CD4-positive, alpha-beta T cell treated with Interleukin-17A for 1 hour (primary cell): ENCODE measurements at regions not wholly inside any gene's neighbourhood (a gene's known extent, or its start where the extent isn't known, plus 50 kb on each side); places are given as distances from the start of the nearest gene placed in this dataset.

Source experiments
- DNase-seq: peaks from one replicate; pipeline ENCODE4 v3.0.0-alpha.2; 2020

GRCh38 chr14:65252482-65253255 lies 150.4 kb upstream of the MAX start:
- DNase-seq = no peak

GRCh38 chr14:65255029-65255545 lies 152.8 kb upstream of the MAX start:
- no peak for DNase-seq

DNA sequence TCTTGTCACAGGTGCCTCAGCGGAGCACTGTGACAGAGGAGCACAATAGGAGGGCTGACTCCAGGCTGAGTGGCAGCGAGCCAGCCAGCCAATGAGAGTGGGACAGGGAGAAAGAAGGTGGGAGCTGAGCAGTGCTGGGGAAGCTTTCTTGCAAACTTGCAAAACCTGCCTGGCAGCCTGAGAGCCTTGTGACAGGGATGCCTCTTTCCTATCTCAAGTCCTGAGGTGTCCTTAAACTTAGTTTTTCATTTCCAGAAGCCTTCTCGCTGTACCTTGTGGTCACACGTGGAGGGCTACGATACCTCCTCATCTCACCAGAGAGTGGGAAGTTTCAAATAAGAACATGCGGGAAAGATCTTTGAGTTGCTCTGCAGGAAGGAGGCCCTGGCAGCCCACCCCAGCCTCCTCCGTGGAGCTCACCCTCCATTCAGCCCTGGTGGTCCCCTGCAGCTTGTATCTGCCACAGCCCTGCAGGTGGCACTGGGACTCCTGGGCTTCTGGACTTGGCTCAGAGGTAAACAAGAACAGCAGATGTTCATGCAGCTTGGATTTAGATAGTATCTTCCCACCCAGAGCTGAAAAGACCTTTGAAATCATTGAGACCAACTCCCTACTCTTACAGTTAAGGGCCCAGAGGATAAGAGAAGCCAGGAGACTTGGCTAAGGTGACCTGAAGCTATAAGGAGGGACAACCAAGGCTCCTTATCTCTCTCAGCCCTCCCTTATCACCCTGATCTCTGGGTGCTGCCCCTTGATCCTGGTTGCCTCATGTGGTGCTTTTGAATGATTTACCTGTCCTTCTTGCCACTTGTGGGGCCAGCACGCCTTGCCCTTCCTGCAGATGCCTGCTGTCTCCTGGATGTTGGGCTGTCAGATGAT lies 153.5 kb upstream of the MAX start:
- DNase-seq = no peak

DNA sequence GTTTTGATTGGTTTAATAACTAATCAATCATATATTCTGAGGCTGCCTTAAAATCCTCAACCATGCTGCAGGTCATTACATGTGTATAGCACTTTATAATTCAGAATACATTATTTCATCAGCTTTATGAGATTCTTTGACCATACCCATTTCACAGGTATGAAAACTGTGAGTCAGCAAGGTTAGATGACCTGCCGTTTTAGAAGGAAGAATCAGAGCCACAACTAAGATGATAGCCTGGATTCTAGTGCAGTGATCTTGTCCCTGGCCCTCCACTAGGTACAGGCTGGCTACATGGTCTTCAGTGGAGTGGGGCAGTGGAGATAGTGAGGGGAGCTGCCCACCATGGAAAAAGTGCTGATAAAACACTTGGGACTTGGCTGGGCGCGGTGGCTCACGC lies 154.4 kb upstream of the MAX start:
- DNase-seq = no peak

DNA sequence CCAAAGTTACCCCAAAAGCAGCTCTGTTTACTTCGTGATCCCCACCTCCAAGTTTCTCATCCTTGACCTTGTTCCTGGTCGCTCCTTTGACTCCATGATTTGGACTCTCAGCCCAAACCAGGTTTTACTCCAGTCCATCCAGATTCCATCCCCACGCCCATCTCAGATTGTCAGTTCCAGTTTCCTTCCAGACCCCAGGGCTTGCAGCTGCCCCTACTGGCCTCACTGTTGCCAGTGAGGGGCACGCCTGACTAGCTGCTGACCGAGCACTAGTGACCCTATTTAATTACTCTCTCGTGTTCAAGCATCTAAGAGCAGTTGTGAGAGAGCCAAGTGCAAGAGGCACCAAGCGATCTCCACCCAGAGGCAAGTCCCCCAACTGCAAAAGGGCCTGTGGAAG lies 155.1 kb upstream of the FUT8 start:
- no peak for DNase-seq

- DNase-seq = no peak
Measured at GRCh38 chr14:65258391-65258790, 154.1 kb upstream of the FUT8 start.

- no peak for DNase-seq
Measured at GRCh38 chr14:65259000-65259399, 153.5 kb upstream of the FUT8 start.

- DNase-seq = no peak
Measured at GRCh38 chr14:65260786-65261185, 151.7 kb upstream of the FUT8 start.

DNA sequence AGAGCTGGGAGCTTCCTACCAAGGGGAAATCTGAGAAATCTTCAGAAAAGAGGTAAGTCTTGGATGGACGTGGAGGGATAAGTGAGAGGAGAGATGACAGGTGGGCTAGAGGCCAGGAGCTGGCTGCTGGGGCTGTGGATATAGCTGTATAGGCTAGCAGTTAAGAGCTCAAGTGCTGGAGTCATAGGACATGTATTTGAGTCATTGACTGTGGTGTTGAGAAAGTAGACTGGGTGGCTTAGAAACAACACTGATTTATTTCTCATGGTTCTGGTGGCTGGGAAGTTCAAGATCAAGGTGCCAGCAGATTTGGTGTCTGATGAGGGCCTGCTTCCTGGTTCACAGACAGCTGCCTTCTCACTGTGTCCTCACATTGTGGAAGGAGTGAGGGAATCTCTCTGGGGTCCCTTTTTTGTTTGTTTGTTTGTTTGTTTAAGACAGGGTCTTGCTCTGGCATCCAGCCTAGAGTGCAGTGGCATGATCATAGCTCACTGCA lies 151.1 kb upstream of the FUT8 start:
- DNase-seq = no peak

DNA sequence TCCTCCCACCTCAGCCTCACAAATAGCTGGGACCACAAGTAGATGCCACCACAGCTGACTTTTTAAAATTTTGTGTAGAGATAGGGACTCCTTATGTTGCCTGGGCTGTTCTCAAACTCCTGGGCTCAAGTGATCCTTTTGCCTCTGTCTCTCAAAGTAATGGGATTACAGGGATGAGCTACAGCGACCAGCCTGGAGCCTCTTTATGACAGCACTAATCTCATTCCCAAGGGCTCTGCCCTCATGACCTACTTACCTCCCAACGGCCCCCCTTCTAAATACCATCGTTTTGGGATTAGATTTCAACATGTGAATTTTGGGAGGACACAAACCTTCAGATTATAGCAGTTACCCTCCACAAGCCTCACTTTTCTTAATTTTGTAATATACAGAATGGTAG lies 150.6 kb upstream of the FUT8 start:
- no peak for DNase-seq

DNA sequence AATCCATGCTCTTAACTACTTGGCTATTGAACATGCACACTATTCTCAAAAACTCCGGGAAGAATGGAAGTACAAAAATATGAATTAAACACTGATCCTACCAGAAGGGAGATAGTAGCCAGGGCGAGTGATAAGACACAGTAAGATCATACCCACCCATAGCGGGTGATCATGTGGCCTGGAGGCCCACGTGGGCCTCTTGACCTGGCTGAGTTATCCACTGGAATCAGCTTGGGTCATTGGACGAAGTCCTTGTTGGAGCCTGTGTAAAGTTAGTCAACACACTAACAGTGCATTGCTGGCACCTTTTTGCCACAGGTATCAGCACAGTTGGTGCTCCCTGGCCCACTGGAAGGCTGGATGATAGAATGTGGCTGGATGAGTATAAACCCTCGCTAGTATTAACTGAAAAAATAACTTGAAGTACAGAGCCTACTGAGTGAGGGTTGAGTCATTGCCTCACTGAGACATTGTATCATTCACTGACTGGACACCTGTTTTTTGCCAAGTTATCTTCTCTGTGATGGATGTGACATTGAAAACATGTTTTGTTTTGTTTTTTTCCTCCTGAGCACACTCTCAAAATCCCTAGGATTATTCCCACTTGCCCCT lies 149.2 kb upstream of the FUT8 start:
- no peak for DNase-seq

GRCh38 chr14:65267856-65268255 lies 144.7 kb upstream of the FUT8 start:
- DNase-seq = no peak

GRCh38 chr14:65268594-65268993 lies 143.9 kb upstream of the FUT8 start:
- no peak for DNase-seq

- DNase-seq = no peak
Measured at GRCh38 chr14:65269732-65270131, 142.8 kb upstream of the FUT8 start.

- DNase-seq = no peak
Measured at GRCh38 chr14:65277027-65277426, 135.5 kb upstream of the FUT8 start.

DNA sequence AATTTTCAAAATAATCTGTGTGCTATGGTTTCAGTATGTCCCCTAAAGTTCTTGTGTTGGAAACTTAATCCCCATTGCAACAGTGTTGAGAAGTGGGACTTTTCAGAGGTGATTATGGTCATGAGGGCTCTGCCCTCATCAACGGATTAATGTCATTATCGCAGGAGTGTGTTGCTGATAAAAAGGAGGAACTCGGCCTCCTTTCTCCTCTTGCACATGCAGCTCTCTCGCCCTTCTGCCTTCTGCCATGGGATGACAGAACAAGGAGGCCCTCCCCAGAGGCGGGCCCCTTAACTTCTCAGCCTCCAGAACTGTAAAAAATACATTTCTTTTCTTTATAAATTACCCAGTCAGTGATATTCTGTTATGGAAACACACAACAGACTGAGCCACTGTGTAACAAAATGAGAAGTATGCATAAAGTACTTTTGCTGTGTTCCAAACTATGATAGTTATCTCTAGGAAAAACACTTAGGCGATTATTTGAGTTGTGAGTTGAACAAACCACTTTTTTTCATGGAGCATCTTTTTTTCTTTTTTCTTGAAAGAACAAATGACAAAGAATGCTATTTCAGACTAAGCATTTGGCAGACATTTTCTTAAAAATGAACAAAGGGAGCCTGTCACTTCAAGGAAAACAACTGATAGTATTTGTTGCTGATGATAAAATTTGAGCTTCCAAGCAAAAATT lies 134.8 kb upstream of the FUT8 start:
- DNase-seq = no peak

GRCh38 chr14:65278589-65278988 lies 133.9 kb upstream of the FUT8 start:
- DNase-seq = no peak

DNA sequence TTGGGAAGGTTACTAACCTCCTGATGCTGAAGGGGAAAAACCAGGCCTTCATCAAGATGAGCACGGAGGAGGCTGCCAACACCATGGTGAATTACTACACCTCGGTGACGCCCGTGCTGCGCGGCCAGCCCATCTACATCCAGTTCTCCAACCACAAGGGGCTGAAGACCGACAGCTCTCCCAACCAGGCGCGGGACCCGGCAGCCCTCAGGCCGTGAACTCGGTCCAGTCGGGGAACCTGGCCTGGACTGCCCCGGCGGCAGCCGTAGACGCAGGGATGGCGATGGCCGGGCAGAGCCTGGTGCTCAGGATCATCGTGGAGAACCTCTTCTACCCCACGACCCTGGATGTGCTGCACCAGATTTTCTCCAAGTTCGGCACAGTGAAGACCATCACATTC lies 133.0 kb upstream of the FUT8 start:
- no peak for DNase-seq

DNA sequence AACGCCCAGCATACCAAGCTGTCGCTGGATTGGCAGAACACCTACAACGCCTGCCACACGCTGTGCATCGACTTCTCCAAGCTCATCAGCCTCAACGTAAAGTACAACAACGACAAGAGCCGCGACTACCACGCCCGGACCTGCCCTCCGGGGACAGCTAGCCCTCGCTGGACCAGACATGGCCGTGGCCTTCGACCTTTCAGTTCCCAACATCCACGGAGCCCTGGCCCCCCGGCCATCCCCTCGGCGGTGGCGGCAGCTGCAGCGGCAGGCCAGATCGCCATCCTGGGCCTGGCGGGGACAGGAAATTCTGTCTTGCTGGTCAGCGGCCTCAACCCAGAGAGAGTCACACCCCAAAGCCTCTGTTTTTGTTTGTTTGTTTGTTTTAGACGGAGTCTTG lies 132.6 kb upstream of the FUT8 start:
- DNase-seq = no peak

DNA sequence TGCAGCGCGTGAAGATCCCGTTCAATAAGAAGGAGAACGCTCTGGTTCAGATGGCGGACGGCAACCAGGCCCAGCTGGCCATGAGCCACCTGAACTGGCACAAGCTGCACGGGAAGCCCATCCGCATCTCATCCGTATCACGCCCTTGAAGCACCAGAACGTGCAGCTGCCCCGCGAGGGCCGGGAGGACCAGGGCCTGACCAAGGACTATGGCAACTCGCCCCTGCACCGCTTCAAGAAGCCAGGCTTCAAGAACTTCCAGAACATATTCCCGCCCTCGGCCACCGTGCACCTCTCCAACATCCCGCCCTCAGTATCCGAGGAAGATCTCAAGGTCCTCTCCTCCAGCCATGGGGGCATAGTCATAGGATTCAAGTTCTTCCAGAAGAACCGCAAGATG lies 131.9 kb upstream of the FUT8 start:
- DNase-seq = no peak

GRCh38 chr14:65281991-65282895 lies 130.3 kb upstream of the FUT8 start:
- peak; percentile 26 for DNase-seq

- no peak for DNase-seq
Measured at GRCh38 chr14:65282896-65283253, 129.7 kb upstream of the FUT8 start.
